ENCODE measurements at regions not wholly inside any gene's neighbourhood (a gene's known extent, or its start where the extent isn't known, plus 50 kb on each side); places are given as distances from the start of the nearest gene placed in this dataset.
A peak's percentile ranks its signal among the peaks of the same experiment; 100 is the strongest.
"Not testable (repeated sequence)": the region's sequence is repeated elsewhere in the genome, so short reads cannot be mapped to it uniquely, and the experiment has no call there.

DNA sequence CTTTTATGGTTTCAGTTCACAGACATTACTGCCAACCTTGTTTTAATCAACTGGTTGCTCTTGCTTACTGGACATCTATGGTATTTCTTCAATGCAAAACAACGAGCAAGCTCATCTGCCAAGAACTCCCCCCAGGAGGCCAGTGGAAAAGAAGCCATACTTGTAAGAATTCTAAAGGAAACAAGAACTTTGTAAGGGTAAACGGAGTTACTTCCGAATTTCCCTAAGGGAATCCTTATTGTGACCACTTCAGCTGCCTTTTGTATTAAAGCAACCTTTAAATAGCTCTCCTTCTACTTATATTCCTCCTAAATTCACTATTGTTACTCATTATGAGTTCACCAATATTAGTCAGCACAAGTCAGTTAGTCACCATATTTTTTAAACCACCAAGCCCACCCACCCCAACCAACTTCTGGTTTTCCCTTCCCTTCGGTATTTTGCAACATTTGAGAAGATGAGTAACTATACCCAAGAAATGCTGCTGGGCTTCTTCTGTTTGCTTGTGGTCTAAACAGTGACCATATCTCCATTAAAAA is 602.8 kb upstream of the DIPK2B start:
- Histone ChIP-seq H3K27ac (ENCODE audit: low read depth in 2 of 2, low read length in 1 of 2) (no peak overlapping the region), H3K36me3 (ENCODE audit: control insufficient read depth in 2 of 2, insufficient read depth in 2 of 2, low read length in 1 of 2) (no peaks in the 10 kb centered on the region)
- 25 to 49% methylated on average over 4 of the region's 4 CpGs for WGBS, 2 donors

DNA sequence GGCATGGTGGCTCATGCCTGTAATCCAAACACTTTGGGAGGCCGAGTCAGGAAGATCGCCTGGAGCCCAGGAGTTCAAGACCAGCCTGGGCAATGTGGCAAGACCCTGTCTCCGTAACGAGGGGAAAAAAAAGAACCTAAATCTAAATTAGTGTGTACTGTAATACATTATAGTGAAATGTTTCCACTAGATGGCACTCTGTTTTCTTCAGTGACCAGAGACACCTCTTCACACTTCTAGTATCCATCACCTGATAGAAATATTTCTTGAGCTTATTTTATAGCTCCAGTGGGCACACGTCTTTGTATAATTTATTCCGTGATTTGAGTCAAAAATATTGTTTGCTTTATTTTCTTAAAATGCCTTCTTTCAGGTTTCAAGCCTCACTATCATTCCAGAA is 600.9 kb upstream of the DIPK2B start:
- no peaks in the 10 kb centered on the region for H3K9me3 ChIP-seq (ENCODE audit: control insufficient read depth in 2 of 2, insufficient read depth in 1 of 2, low read depth in 1 of 2, low read length in 1 of 2)
- H3K4me1 ChIP-seq (ENCODE audit: control insufficient read depth in 2 of 2, insufficient read depth in 2 of 2, low read length in 1 of 2), result peaks cover 2% of the 10 kb centered on the region in 2 donors
- no peaks in the 10 kb centered on the region for H3K36me3 ChIP-seq (ENCODE audit: control insufficient read depth in 2 of 2, insufficient read depth in 2 of 2, low read length in 1 of 2)
- 32 to 49% methylated on average over 6 of the region's 6 CpGs for WGBS, 2 donors
- no peaks in the 10 kb centered on the region for H3K27me3 ChIP-seq (ENCODE audit: control insufficient read depth in 1 of 2, insufficient read depth in 2 of 2, low read length in 2 of 2)
- no peak overlapping the region for H3K27ac ChIP-seq (ENCODE audit: low read depth in 2 of 2, low read length in 1 of 2)
- no peak overlapping the region for H3K4me3 ChIP-seq (ENCODE audit: low read depth in 1 of 2, low read length in 2 of 2)

More for the DNA sequence above, 602.8 kb upstream of the DIPK2B start:
- H3K4me1 ChIP-seq (ENCODE audit: control insufficient read depth in 2 of 2, insufficient read depth in 2 of 2, low read length in 1 of 2), result peaks cover 2% of the 10 kb centered on the region in 2 donors
- no peaks in the 10 kb centered on the region for H3K27me3 ChIP-seq (ENCODE audit: control insufficient read depth in 1 of 2, insufficient read depth in 2 of 2, low read length in 2 of 2)
- H3K9me3 ChIP-seq (ENCODE audit: control insufficient read depth in 2 of 2, insufficient read depth in 1 of 2, low read depth in 1 of 2, low read length in 1 of 2), result no peaks in the 10 kb centered on the region
- no peak overlapping the region for H3K4me3 ChIP-seq (ENCODE audit: low read depth in 1 of 2, low read length in 2 of 2)

DNA sequence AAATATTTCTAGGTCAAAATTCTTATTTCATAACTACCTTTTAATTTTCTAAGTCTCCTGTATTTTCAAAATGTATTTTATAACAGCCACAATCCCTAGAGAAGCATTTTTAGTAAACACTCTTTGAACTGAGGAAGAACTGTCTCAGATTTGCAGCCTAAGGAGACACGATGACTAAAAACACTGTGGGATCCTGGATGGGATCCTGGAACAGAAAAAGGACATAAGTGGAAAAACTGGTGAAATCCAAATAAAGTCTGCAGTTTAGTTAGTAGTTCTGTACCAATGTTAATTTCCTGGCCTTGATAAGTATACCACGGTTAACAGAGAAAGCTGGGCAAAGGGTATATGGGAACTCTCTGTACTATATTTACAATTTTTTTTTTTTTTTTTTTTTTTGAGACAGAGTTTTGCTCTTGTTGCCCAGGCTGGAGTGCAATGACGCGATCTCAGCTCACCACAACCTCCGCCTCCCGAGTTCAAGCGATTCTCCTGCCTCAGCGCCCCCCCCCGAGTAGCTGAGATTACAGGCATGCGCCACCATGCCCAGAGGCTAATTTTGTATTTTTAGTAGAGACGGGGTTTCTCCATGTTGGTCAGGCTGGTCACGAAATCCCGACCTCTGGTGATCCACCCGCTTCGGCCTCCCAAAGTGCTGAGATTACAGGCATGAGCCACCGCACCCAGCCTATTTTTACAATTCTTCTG is 600.2 kb upstream of the DIPK2B start:
- not testable (repeated sequence) for H3K9me3 ChIP-seq (ENCODE audit: control insufficient read depth in 2 of 2, insufficient read depth in 1 of 2, low read depth in 1 of 2, low read length in 1 of 2); H3K27ac ChIP-seq (ENCODE audit: low read depth in 2 of 2, low read length in 1 of 2); H3K36me3 ChIP-seq (ENCODE audit: control insufficient read depth in 2 of 2, insufficient read depth in 2 of 2, low read length in 1 of 2); H3K4me1 ChIP-seq (ENCODE audit: control insufficient read depth in 2 of 2, insufficient read depth in 2 of 2, low read length in 1 of 2); H3K27me3 ChIP-seq (ENCODE audit: control insufficient read depth in 1 of 2, insufficient read depth in 2 of 2, low read length in 2 of 2); H3K4me3 ChIP-seq (ENCODE audit: low read depth in 1 of 2, low read length in 2 of 2)
- 64 to 69% methylated on average over 9 to 14 of the region's 16 CpGs for WGBS, 2 donors

DNA sequence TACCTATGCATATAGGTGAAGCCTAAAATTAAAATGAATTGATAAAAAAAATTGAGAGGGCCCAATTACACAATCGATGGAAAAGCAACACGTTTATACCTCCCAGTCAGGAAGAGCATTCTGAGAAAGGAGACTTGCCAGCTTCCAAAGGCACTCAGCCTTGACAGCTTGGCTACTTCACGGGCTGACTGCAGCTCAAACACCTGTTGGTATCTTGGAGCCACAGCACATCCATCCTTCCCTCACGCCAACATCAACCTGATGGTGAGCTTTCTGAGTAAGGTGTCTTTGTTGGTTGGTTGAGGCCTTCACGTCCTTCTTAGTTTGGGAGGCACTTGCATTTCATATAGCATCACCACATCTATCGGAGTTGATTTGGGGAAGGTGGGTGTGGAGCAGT is 598.9 kb upstream of the DIPK2B start:
- Histone ChIP-seq H3K36me3 (ENCODE audit: control insufficient read depth in 2 of 2, insufficient read depth in 2 of 2, low read length in 1 of 2) (no peaks in the 10 kb centered on the region), H3K4me1 (ENCODE audit: control insufficient read depth in 2 of 2, insufficient read depth in 2 of 2, low read length in 1 of 2) (no peaks in the 10 kb centered on the region), H3K27ac (ENCODE audit: low read depth in 2 of 2, low read length in 1 of 2) (peak overlapping the region in 1 of 2 donors; percentile 24), H3K9me3 (ENCODE audit: control insufficient read depth in 2 of 2, insufficient read depth in 1 of 2, low read depth in 1 of 2, low read length in 1 of 2) (no peaks in the 10 kb centered on the region), H3K27me3 (ENCODE audit: control insufficient read depth in 1 of 2, insufficient read depth in 2 of 2, low read length in 2 of 2) (no peaks in the 10 kb centered on the region), H3K4me3 (ENCODE audit: low read depth in 1 of 2, low read length in 2 of 2) (no peak overlapping the region)
- WGBS, 2 donors, result 50 to 56% methylated on average over 6 of the region's 6 CpGs

DNA sequence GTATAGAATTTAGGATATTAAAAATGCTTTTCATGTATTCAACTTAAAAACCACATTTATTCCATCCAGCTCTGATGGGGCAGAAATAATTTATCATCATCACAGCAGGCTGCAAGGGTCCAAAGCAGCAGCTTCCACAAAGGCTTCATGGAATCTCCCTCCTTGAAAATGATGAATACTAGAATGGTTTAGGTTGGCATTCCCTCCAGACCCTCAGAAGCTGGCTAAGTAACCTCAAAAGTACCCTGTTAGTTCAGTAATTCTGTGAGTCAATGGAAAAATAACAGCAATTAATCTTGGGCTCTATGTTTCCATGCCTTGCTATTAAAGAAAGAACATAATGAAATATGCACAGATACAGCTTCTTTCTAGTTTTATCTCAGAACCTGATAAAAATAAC is 594.9 kb upstream of the DIPK2B start:
- Histone ChIP-seq H3K27me3 (ENCODE audit: control insufficient read depth in 1 of 2, insufficient read depth in 2 of 2, low read length in 2 of 2) (no peaks in the 10 kb centered on the region), H3K9me3 (ENCODE audit: control insufficient read depth in 2 of 2, insufficient read depth in 1 of 2, low read depth in 1 of 2, low read length in 1 of 2) (no peaks in the 10 kb centered on the region), H3K4me3 (ENCODE audit: low read depth in 1 of 2, low read length in 2 of 2) (no peak overlapping the region), H3K27ac (ENCODE audit: low read depth in 2 of 2, low read length in 1 of 2) (no peak overlapping the region), H3K4me1 (ENCODE audit: control insufficient read depth in 2 of 2, insufficient read depth in 2 of 2, low read length in 1 of 2) (no peaks in the 10 kb centered on the region), H3K36me3 (ENCODE audit: control insufficient read depth in 2 of 2, insufficient read depth in 2 of 2, low read length in 1 of 2) (no peaks in the 10 kb centered on the region)

DNA sequence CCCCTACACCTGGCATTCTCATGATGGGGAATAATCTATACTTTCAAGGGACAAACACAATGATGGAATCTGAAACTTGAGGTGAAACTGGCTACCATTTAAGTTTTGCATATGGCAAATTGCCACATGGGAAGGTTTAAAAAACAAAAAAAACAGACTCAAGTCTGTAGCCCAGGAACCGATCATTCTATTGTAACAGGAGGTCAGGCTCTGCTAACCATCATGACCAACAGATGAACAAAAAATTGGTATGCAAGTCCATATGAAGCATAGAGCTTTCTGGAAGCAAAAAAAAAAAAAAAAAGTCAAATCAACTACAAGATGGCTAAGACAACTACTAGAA is 594.3 kb upstream of the DIPK2B start:
- WGBS, 2 donors, result 70 to 75% methylated on average over 1 of the region's 1 CpG

DNA sequence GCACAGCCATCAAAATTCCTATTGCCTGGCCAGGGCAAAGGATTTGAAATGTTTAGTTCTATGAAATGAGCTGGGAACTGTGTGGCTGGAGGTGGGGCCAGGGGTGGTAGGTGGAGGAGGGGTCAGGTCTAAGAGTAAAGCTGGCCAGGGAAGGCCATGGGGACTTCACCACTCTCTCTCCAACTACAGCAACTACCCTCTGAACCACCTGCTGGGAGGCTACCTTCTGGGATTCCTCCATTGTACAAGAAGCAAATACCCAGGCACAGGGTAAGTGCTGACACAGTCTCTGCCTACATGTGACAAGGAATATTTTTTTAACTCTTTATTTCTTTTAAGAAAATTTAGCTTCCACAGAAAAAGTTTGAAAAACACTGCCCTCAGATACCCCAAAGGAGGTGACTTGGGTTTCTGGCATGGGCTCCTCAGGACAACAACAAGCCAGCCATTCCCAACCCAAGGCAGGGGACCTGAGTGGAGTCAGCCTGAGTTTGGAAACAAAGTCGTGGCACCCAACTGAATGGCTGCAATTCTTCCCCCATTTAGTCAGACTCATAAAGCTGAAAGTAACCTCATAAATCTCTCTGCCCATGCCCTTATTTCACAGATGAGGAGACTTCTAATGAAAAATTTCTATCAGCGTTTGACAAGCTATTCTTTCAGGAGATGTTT is 593.8 kb upstream of the DIPK2B start:
- Histone ChIP-seq H3K27ac (ENCODE audit: low read depth in 2 of 2, low read length in 1 of 2) (no peak overlapping the region), H3K36me3 (ENCODE audit: control insufficient read depth in 2 of 2, insufficient read depth in 2 of 2, low read length in 1 of 2) (no peaks in the 10 kb centered on the region)
- 72 to 81% methylated on average over 2 of the region's 2 CpGs for WGBS, 2 donors

More for the DNA sequence above, 594.3 kb upstream of the DIPK2B start:
- no peaks in the 10 kb centered on the region for H3K9me3 ChIP-seq (ENCODE audit: control insufficient read depth in 2 of 2, insufficient read depth in 1 of 2, low read depth in 1 of 2, low read length in 1 of 2)
- H3K4me3 ChIP-seq (ENCODE audit: low read depth in 1 of 2, low read length in 2 of 2), result no peak overlapping the region
- no peaks in the 10 kb centered on the region for H3K4me1 ChIP-seq (ENCODE audit: control insufficient read depth in 2 of 2, insufficient read depth in 2 of 2, low read length in 1 of 2)
- H3K27me3 ChIP-seq (ENCODE audit: control insufficient read depth in 1 of 2, insufficient read depth in 2 of 2, low read length in 2 of 2), result no peaks in the 10 kb centered on the region
- H3K36me3 ChIP-seq (ENCODE audit: control insufficient read depth in 2 of 2, insufficient read depth in 2 of 2, low read length in 1 of 2), result no peaks in the 10 kb centered on the region
- H3K27ac ChIP-seq (ENCODE audit: low read depth in 2 of 2, low read length in 1 of 2), result no peak overlapping the region

DNA sequence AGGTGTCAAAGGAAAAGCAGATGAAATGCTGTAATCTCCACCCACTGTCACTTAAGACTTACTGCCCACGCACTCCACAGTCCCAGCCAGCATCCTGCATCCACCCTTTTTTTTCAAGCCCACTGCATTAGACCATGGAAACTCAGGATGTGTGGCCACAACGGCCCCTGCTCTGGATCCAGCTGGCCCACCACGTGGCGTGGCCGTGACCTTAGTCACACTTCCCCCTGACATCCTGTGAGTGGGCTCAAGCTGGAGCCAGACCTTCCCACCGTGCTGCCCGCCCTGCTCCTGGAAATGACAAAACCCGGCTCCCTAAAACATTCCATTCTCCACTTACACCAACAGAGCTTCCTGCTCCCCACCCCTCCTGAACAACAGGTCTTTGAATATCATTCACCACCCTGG is 588.3 kb upstream of the DIPK2B start:
- Histone ChIP-seq H3K27me3 (ENCODE audit: control insufficient read depth in 1 of 2, insufficient read depth in 2 of 2, low read length in 2 of 2) (no peaks in the 10 kb centered on the region), H3K4me1 (ENCODE audit: control insufficient read depth in 2 of 2, insufficient read depth in 2 of 2, low read length in 1 of 2) (no peaks in the 10 kb centered on the region), H3K4me3 (ENCODE audit: low read depth in 1 of 2, low read length in 2 of 2) (no peak overlapping the region), H3K27ac (ENCODE audit: low read depth in 2 of 2, low read length in 1 of 2) (peak overlapping the region; percentile 75 to 80), H3K9me3 (ENCODE audit: control insufficient read depth in 2 of 2, insufficient read depth in 1 of 2, low read depth in 1 of 2, low read length in 1 of 2) (no peaks in the 10 kb centered on the region), H3K36me3 (ENCODE audit: control insufficient read depth in 2 of 2, insufficient read depth in 2 of 2, low read length in 1 of 2) (no peaks in the 10 kb centered on the region)
- 25 to 44% methylated on average over 8 of the region's 8 CpGs for WGBS, 2 donors

More for the DNA sequence above, 593.8 kb upstream of the DIPK2B start:
- Histone ChIP-seq H3K4me1 (ENCODE audit: control insufficient read depth in 2 of 2, insufficient read depth in 2 of 2, low read length in 1 of 2) (no peaks in the 10 kb centered on the region), H3K27me3 (ENCODE audit: control insufficient read depth in 1 of 2, insufficient read depth in 2 of 2, low read length in 2 of 2) (no peaks in the 10 kb centered on the region), H3K9me3 (ENCODE audit: control insufficient read depth in 2 of 2, insufficient read depth in 1 of 2, low read depth in 1 of 2, low read length in 1 of 2) (no peaks in the 10 kb centered on the region), H3K4me3 (ENCODE audit: low read depth in 1 of 2, low read length in 2 of 2) (no peak overlapping the region)

DNA sequence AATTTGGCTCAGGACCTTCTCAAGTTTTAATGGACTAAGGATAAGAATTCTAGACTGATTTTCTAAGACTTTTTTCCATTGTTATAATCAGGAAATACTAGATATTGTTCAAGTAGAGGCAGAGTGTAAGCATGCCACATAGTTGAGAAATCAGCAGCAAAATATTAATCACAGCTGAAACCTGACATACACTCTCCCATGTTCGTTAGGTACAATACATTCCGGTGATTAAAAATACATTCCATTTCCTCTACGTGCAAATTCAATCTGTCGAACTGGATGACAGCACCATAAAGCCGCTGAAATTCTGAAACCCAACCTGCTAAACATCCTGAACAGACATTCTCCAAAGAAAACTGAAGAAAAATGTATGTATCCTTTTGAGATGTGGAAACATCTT is 587.6 kb upstream of the DIPK2B start:
- WGBS, 2 donors, result 29 to 53% methylated on average over 5 of the region's 5 CpGs
- Histone ChIP-seq H3K4me1 (ENCODE audit: control insufficient read depth in 2 of 2, insufficient read depth in 2 of 2, low read length in 1 of 2) (no peaks in the 10 kb centered on the region), H3K27ac (ENCODE audit: low read depth in 2 of 2, low read length in 1 of 2) (no peak overlapping the region)

DNA sequence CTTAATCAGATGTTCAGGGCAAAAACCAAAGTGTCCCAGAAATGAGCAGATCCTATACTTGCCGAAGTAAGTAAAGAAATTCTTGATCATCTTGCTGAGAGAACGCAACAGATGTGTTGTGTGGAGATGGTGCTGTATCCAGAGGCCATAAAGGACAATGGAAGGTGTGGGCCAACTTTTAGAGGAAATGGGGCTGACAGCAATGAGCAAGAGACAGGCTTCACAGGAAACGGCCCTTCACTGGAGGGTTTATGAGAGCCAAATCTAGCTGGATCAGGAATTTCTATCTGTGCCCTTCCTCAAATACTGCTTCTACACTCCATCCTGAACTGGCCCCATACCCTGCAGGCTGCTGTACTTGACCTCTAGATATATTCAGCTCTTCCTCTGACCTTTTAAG is 583.9 kb upstream of the DIPK2B start:
- no peaks in the 10 kb centered on the region for H3K36me3 ChIP-seq (ENCODE audit: control insufficient read depth in 2 of 2, insufficient read depth in 2 of 2, low read length in 1 of 2)
- H3K4me3 ChIP-seq (ENCODE audit: low read depth in 1 of 2, low read length in 2 of 2), result no peak overlapping the region
- peaks cover 0 to 2% of the 10 kb centered on the region in 2 donors for H3K4me1 ChIP-seq (ENCODE audit: control insufficient read depth in 2 of 2, insufficient read depth in 2 of 2, low read length in 1 of 2)
- H3K27ac ChIP-seq (ENCODE audit: low read depth in 2 of 2, low read length in 1 of 2), result no peak overlapping the region
- H3K9me3 ChIP-seq (ENCODE audit: control insufficient read depth in 2 of 2, insufficient read depth in 1 of 2, low read depth in 1 of 2, low read length in 1 of 2), result no peaks in the 10 kb centered on the region
- 69 to 76% methylated on average over 3 of the region's 3 CpGs for WGBS, 2 donors
- no peaks in the 10 kb centered on the region for H3K27me3 ChIP-seq (ENCODE audit: control insufficient read depth in 1 of 2, insufficient read depth in 2 of 2, low read length in 2 of 2)

More for the DNA sequence above, 587.6 kb upstream of the DIPK2B start:
- H3K4me3 ChIP-seq (ENCODE audit: low read depth in 1 of 2, low read length in 2 of 2), result no peak overlapping the region
- no peaks in the 10 kb centered on the region for H3K9me3 ChIP-seq (ENCODE audit: control insufficient read depth in 2 of 2, insufficient read depth in 1 of 2, low read depth in 1 of 2, low read length in 1 of 2)
- H3K27me3 ChIP-seq (ENCODE audit: control insufficient read depth in 1 of 2, insufficient read depth in 2 of 2, low read length in 2 of 2), result no peaks in the 10 kb centered on the region
- no peaks in the 10 kb centered on the region for H3K36me3 ChIP-seq (ENCODE audit: control insufficient read depth in 2 of 2, insufficient read depth in 2 of 2, low read length in 1 of 2)

Measured in esophagus (tissue), 2 donors.